OCI-LY1 (cell line): ENCODE measurements at regions not wholly inside any gene's neighbourhood (a gene's known extent, or its start where the extent isn't known, plus 50 kb on each side); places are given as distances from the start of the nearest gene placed in this dataset.
"Not testable (repeated sequence)": the region's sequence is repeated elsewhere in the genome, so short reads cannot be mapped to it uniquely, and the experiment has no call there.

Experiments
- H2AFZ ChIP-seq: fragments of 200-600 bp; sonication (generic), shearing (Covaris generic); 2 replicates; pipeline ENCODE4 v1.6.0; 2014; ENCODE audit warnings: antibody characterized with exemption, mild to moderate bottlenecking, low read length
- H3F3A ChIP-seq: fragments of 200-600 bp; sonication (generic), shearing (Covaris generic); 2 replicates; pipeline ENCODE4 v1.6.0; 2014; ENCODE audit warnings: mild to moderate bottlenecking, antibody characterized with exemption, low read length, moderate library complexity; ENCODE audit not compliant: insufficient read depth
- H3K27ac ChIP-seq: fragments of 200-600 bp; sonication (generic); 2 replicates; pipeline ENCODE4 v1.5.1; 2014; ENCODE audit warnings: low read length, mixed run types, mild to moderate bottlenecking, low read depth; ENCODE audit not compliant: poor library complexity, severe bottlenecking
- H3K27me3 ChIP-seq: fragments of 200-600 bp; sonication (generic); 2 replicates; pipeline ENCODE4 v1.6.0; 2014; ENCODE audit warnings: antibody characterized with exemption, mild to moderate bottlenecking, low read length, moderate library complexity; ENCODE audit not compliant: insufficient read depth
- H3K36me3 ChIP-seq: fragments of 200-600 bp; sonication (generic); 2 replicates; pipeline ENCODE4 v1.6.1; 2014; ENCODE audit warnings: mild to moderate bottlenecking, antibody characterized with exemption, low read length, moderate library complexity, mixed read lengths; ENCODE audit not compliant: insufficient read depth
- H3K4me1 ChIP-seq: fragments of 200-600 bp; sonication (generic); 2 replicates; pipeline ENCODE4 v1.5.1; 2014; ENCODE audit warnings: mild to moderate bottlenecking, low read length, moderate library complexity; ENCODE audit not compliant: insufficient read depth, severe bottlenecking
- H3K4me2 ChIP-seq: fragments of 200-600 bp; sonication (generic), shearing (Covaris generic); 2 replicates; pipeline ENCODE4 v1.6.1; 2014; ENCODE audit warnings: low read length
- H3K4me3 ChIP-seq: fragments of 200-600 bp; sonication (generic); 2 replicates; pipeline ENCODE4 v1.5.1; 2014; ENCODE audit warnings: low read length, low read depth, mild to moderate bottlenecking, mixed read lengths; ENCODE audit not compliant: poor library complexity, severe bottlenecking
- H3K79me2 ChIP-seq: fragments of 200-600 bp; shearing (Covaris generic); 2 replicates; pipeline ENCODE4 v1.6.1; 2016; ENCODE audit warnings: mixed run types, low read length, mixed read lengths; ENCODE audit not compliant: insufficient read depth
- H3K9ac ChIP-seq: fragments of 200-600 bp; sonication (generic), shearing (Covaris generic); 2 replicates; pipeline ENCODE4 v1.6.1; 2014; ENCODE audit warnings: mild to moderate bottlenecking, low read length, mixed read lengths
- H3K9me2 ChIP-seq: fragments of 200-600 bp; sonication (generic), shearing (Covaris generic); 2 replicates; pipeline ENCODE4 v1.6.1; 2014; ENCODE audit warnings: low read depth, mild to moderate bottlenecking, low read length, mixed read lengths
- H3K9me3 ChIP-seq: fragments of 200-600 bp; shearing (Covaris generic); 2 replicates; pipeline ENCODE4 v1.6.1; 2014; ENCODE audit warnings: low read length, mixed read lengths
- H4K20me1 ChIP-seq: fragments of 200-600 bp; sonication (generic), shearing (Covaris generic); 2 replicates; pipeline ENCODE4 v1.6.0; 2016; ENCODE audit warnings: mild to moderate bottlenecking, low read length; ENCODE audit not compliant: insufficient read depth
- EZH2 ChIP-seq: fragments of 200-600 bp; sonication (generic), shearing (Covaris generic); IDR thresholded peaks from 2 replicates; pipeline ENCODE4 v1.8.0; 2017; ENCODE audit warnings: borderline replicate concordance, mixed run types, mild to moderate bottlenecking, antibody characterized with exemption, low read length, moderate library complexity, mixed read lengths
- TF ChIP-seq, protein P1 (sequence below): fragments of 200-600 bp; sonication (generic), shearing (Covaris generic); IDR thresholded peaks from 2 replicates; pipeline ENCODE4 v1.5.1; 2017; ENCODE audit warnings: mild to moderate bottlenecking, antibody characterized with exemption, low read length, moderate library complexity, mixed read lengths

DNA sequence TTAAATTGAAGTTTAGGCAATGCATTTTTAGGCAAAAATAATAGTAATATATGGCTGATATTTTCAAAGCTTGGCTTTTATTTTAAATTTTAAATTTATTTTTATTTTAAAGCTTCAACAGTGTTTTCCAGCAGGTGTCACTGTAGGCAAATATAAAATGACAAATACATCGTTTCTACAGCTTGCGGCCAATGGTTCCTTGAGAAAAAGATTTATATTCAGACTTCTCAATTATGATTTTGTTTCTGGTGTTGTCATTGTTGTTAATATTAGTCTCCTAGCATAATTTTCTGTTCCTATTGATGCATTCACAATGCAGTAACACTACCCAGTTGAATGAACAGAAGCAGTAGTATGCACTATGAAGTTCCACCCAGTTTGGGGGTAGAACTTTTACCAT, 220.7 kb upstream of the DNAJC19 start:
- H4K20me1 ChIP-seq: no peaks in the 10 kb centered on the region
- H3K9me2 ChIP-seq: no peaks in the 10 kb centered on the region
- H3K27me3 ChIP-seq: no peaks in the 10 kb centered on the region
- no peak overlapping the region for H3K4me3 ChIP-seq
- H3K36me3 ChIP-seq: no peaks in the 10 kb centered on the region
- H2AFZ ChIP-seq: no peak overlapping the region
- H3K4me1 ChIP-seq: no peaks in the 10 kb centered on the region
- no peaks in the 10 kb centered on the region for H3K79me2 ChIP-seq
- H3K9ac ChIP-seq: no peak overlapping the region
- H3F3A ChIP-seq: no peaks in the 10 kb centered on the region
- no peak overlapping the region for H3K4me2 ChIP-seq
- TF ChIP-seq EZH2: no peak
- TF ChIP-seq, protein P1, sequence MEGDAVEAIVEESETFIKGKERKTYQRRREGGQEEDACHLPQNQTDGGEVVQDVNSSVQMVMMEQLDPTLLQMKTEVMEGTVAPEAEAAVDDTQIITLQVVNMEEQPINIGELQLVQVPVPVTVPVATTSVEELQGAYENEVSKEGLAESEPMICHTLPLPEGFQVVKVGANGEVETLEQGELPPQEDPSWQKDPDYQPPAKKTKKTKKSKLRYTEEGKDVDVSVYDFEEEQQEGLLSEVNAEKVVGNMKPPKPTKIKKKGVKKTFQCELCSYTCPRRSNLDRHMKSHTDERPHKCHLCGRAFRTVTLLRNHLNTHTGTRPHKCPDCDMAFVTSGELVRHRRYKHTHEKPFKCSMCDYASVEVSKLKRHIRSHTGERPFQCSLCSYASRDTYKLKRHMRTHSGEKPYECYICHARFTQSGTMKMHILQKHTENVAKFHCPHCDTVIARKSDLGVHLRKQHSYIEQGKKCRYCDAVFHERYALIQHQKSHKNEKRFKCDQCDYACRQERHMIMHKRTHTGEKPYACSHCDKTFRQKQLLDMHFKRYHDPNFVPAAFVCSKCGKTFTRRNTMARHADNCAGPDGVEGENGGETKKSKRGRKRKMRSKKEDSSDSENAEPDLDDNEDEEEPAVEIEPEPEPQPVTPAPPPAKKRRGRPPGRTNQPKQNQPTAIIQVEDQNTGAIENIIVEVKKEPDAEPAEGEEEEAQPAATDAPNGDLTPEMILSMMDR: peak; percentile 52
- no peak overlapping the region for H3K27ac ChIP-seq
- no peaks in the 10 kb centered on the region for H3K9me3 ChIP-seq

DNA sequence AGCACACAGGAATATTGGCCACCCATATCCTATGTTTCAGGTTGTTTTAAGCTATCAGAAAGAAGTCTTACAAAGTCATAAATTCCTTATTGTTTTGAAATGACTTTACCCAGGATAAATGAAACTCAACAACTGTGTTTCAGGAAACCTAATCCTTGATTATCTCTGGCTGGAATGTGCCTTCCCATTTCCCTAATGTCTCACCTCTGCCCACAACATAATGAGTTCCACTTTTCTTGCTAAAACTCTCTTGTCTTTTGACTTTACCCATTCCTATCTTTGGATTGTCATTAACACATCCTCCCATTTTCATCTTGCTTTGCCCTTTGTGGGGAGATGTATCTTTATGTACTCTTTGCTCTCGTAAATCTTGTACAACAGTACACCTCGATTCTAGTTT, 200.0 kb upstream of the DNAJC19 start:
- no peak overlapping the region for H3K27ac ChIP-seq
- H3K4me1 ChIP-seq: no peaks in the 10 kb centered on the region
- no peaks in the 10 kb centered on the region for H3K79me2 ChIP-seq
- no peaks in the 10 kb centered on the region for H3F3A ChIP-seq
- no peaks in the 10 kb centered on the region for H4K20me1 ChIP-seq
- no peaks in the 10 kb centered on the region for H3K9me2 ChIP-seq
- no peak overlapping the region for H2AFZ ChIP-seq
- H3K27me3 ChIP-seq: no peaks in the 10 kb centered on the region
- TF ChIP-seq, protein P1: no peak
- TF ChIP-seq EZH2: no peak
- H3K36me3 ChIP-seq: no peaks in the 10 kb centered on the region
- H3K4me2 ChIP-seq: no peak overlapping the region
- H3K9me3 ChIP-seq: no peaks in the 10 kb centered on the region
- no peak overlapping the region for H3K9ac ChIP-seq
- H3K4me3 ChIP-seq: no peak overlapping the region

DNA sequence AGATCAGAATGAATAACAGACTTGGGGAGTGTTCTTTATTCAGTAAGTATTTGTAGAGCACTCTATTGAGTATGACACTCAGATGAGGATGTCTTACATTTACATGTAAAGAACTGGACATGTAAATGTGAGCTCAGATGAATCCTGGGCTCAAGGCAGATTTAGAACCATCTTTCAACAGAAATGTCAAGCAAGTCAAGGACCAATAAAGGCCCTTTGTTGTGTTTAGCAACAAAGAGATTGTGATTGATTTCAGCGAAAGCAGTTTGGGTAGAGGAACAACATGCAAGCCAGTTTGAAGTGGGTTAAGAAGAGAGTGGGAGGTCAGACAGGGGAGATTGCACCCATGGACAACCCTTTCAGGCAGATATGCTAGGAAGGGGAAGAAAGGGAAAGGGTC, 194.2 kb upstream of the DNAJC19 start:
- Histone ChIP-seq H3K4me2 (no peak overlapping the region), H3K4me3 (no peak overlapping the region), H3K4me1 (no peaks in the 10 kb centered on the region), H3K27me3 (no peaks in the 10 kb centered on the region), H3K9me2 (no peaks in the 10 kb centered on the region), H3K27ac (no peak overlapping the region), H2AFZ (no peak overlapping the region), H3K79me2 (no peaks in the 10 kb centered on the region), H3K9me3 (no peaks in the 10 kb centered on the region), H3K36me3 (no peaks in the 10 kb centered on the region), H3K9ac (no peak overlapping the region), H4K20me1 (no peaks in the 10 kb centered on the region), H3F3A (no peaks in the 10 kb centered on the region)
- no peak for TF ChIP-seq EZH2
- TF ChIP-seq, protein P1: no peak

DNA sequence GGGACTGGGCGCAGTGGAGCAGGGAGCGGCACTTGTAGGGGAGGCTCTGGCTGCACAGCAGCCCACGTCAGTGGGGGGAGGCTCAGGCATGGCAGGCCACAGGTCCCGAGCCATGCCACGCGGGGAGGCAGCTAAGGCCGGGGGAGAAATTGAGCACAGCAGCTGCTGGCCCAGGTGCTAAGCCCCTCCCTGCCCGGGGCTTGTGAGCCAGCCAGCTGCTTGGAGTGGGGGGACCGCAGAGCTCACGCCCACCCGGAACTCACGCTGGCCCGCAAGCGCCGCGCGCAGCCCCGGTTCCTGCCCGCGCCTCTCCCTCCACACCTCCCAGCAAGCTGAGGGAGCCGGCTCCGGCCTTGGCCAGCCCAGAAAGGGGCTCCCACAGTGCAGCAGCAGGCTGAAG, 193.5 kb upstream of the DNAJC19 start:
- not testable (repeated sequence) for H3K27ac ChIP-seq, H3K4me2 ChIP-seq, H3K9ac ChIP-seq, H3K9me2 ChIP-seq, H3K4me1 ChIP-seq, H3K27me3 ChIP-seq, H2AFZ ChIP-seq, H3K9me3 ChIP-seq, H3F3A ChIP-seq, H3K79me2 ChIP-seq, H4K20me1 ChIP-seq, H3K36me3 ChIP-seq, H3K4me3 ChIP-seq
